ENCODE measurements at regions not wholly inside any gene's neighbourhood (a gene's known extent, or its start where the extent isn't known, plus 50 kb on each side); places are given as distances from the start of the nearest gene placed in this dataset.
"Not testable (repeated sequence)": the region's sequence is repeated elsewhere in the genome, so short reads cannot be mapped to it uniquely, and the experiment has no call there.

DNA sequence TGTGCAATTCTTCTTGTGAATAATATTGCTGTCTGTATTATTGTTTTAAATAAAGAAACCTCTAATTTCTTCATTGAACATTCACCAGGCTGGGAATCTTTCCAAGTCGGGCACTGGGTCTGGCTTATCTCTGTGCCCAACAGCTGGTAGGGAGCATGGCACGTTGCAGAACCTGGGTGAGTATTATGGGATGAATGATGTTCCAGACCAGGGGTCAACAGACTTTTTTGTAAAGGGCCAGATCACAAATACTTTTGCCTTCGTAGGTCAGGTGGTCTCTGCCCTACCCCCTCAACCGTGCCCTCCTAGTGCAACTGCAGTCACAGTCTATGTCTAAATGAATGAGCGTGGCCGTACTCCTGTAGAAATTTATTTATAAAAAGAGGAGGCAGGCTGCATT is 81.6 kb upstream of the FOXQ1 start:
- no peak for DNase-seq

DNA sequence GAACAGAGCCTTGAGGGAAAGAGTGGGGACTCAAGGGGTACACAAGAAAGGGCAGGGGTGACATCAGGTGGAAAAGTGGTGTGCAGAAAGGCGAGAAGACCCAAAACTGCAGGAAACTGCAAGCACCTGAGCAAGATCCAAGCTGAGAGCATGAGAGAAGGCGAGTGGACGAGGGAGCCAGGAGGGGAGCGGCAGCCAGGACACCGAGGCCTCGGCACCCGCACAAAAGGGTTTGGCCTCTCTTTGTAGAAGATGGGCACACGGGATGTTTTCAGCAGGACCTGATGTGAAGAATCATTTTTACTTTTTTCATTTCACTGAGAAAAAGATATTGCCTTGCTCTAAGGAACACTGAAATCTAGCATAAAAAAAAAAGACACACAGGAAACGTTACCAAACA is 82.1 kb upstream of the FOXQ1 start:
- DNase-seq: no peak

DNA sequence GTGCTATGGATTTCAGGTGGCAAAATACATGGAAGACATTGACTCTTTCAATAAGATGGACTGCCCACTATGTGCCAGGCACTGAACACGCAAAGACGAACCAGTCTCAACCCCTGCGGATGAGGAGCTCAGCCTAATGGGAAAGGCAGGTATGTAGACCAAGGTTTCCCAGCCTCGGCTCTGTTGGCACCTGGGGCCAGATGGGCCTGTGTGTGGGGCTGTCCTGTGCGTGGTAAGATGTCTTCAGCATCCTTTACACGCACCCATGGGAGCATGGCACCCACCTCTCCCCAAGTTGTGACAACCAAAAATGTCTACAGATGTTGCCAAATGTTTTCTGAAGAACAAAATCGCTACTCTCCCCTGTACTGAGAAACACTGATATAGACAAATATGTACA is 82.6 kb upstream of the FOXQ1 start:
- DNase-seq: no peak

DNA sequence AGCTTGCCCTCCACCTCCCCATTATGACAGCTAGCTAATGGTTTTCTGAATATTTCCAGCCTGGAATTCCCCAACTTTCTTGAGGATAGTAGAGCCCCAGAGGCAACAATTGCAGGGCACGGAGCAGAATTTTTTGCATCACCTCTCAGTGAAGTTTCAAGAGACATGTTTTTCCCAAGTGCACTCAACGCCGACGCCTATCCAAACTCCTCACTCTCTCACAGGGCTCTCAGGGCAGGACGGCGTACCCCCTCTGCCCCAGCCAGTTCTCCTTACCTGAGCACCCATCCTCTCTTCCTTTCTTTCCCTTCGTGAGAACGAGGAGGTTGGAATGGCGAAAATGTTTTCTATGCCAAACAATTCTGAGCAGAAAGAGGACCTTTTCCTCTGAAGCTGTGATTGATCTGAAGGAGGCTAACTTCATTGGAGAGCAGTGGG is 83.1 kb upstream of the FOXQ1 start:
- no peak for DNase-seq

DNA sequence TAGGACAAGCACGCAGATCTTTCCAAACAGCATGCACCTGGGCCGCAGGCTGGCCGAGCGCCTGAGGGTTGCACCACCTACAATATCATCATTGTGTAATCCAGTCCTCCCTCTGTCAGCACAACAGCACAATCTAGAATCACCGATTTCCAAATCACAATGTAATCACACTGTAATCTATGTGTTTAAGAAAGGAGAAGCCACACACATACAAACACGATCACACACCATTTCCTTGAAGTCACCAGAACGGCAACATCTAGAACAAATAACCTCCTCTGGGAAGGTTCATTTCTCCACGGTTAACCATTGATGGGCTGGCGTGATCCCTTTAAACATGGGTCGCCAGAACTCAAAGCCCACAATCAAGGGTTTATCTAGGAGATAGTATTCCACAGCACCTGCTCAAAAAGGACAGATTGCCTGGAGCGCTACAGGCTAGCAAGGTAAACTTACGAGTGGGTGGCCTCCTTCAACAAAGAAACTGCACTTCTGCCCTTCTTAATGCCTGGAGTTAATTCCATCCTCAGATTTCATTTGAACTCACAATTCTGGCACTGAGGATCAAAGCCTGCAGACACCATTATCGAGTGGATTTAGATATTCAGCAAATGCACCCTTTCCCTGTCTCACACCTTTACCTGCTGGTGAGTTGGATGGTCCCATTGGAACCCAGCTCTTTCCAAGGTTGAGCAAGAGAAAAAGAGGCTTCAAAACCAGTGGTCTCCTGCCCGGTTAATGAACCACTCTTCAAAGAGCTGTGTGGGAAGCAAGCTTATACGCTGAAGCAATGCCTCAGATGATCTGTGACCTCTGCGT is 83.8 kb upstream of the FOXQ1 start:
- DNase-seq: no peak

DNA sequence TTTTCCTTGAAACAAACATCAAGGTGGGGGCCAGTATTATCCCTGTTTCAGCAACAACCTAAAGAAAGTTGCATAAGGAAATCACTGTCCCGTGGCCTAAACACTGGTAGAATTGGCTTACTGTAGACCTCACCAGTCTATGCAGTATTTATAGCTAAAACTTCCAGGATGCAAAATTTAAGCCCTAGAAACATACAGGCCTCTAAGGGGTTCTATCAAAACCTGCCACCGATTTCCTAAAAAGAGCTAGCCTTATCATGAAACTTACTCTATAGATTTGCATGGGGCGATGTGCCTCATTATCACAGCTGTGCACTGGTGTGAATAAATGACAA is 84.3 kb upstream of the FOXQ1 start:
- no peak for DNase-seq

DNA sequence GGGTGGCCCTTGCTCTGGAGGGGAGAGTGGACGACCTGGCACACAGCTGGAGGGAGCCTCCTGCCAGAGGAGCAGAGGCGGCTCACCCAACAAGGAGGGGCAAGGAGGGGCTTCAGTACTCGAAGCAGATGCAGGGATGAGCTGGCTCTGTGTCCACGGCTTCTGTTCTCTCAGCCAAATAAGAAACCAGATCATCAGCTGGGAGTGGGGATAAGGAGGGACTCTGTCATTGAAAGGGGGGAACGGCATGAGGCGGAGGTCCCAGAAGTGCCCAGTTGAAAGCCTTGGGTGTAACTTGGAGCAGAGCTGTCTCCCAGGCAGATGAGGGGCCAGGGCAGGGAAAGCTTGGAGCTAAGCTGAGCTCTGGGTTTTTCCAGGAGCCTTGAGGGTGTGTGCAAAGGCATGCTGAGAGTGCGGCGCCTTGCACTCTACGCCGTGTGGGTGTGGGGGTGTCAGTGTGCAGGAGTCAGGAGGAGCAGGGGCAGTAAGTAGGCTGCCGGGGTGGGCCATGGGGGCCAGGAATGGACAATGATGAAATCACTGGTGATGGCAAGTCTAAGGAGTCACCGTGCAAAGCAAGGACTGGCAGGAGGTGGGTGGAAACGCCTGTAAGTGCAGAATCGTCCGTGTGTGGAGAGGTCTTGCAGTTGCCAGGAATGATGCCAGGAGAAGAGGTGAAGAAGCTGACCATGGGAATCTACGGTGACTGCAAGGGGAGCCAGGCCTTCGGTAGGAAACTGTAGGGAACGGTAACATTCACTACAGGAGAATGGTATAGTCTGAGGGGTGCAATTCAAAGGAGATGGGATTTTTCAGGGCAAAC is 85.4 kb upstream of the FOXQ1 start:
- DNase-seq: no peak

DNA sequence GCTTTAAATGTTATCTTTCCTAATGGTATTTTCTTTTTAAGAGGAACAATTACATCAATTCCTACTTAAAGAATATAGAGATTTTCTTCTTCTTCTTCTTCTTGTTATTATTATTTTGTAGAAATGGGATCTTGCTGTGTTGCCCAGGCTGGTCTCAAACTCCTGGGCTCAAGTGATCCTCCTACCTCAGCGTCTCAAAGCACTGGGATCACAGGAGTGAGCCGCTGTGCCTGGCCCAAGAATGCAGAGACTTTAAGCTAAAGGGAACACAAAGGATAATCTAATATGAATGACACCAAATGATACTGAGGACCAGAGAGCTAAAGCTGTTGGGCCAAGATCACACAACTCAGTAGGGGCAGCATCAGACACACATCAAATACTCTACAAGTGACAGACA is 87.4 kb upstream of the FOXQ1 start:
- no peak for DNase-seq

DNA sequence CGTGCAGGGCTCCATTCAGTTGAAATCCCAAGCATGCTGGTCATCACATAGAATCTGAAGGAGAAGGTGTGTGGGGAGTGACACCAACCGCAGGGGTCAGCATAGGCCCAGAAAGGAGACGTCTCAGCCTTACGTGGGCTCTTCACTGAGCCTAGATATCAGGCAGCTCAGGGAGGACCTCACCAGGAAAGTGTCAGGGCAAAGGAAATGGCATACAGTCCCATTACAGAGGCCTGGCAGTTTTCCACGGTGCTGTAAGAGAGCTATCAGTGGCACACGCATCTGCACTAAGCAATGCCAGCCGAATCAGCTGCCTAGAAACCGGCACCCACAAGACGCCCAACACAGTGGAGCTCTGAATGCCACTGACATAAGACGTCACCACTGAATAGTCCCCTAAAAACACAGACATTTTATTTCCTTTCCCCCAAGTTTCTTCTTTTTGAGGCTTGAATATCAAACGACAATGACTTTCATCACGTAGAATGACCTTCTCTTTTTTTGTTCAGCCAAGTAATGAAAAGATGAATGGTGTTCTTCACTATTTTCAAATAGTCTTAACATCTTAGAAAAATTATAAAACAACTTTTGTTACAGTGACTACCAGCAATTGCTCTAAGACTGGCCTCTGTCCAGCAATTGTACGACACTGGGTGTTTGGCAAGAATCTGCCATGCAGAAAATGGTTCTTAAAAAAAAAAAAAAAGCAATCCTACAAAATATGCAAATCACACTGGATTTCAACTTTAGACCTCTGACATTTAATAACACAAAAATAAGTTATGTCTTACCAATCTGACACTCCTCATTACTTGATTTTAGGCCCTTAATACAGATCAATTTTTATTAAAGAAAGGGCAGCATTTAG is 88.9 kb upstream of the FOXQ1 start:
- no peak for DNase-seq

DNA sequence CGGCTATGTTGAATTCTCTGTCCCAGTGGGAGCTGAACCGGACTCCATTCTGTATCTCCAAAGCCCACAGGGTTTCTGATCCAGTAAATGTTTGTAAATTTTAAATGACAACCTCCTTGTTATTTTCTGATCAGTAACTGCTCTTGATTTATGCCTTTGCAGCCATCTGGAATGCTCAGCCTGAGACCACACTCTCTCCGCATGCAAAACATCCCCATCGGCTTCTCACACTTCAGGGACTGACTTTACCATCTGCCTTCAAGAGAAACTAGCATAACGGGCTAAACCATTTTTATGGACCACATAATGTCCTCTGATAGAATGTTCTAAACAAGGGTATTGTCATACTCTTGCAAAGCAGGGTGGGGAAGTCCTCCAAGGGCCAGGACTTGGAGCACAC is 94.5 kb upstream of the FOXQ1 start:
- no peak for DNase-seq

DNA sequence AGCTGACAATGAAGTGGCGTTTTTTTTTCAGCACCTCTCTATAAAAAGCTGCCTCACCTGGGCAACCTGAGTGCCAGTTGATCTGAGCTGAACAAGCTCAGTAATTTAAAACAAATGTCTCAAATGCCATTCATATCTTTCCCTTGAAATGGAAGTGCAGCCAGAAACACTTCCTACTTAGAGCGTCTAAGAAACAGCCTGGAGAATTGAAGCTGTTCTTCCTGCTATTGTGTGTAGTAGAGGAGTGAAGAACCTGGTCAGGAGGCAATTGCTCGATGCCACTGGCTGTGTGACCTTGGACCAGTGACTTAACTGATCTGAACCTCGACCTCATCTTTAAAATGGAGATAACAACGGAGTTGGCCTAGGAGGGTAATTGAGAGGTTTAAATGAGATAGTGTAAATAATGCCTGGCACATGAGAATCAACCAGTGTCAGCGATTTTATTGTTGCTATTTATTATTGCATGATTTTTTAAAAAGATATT is 95.4 kb upstream of the FOXQ1 start:
- DNase-seq: no peak

DNA sequence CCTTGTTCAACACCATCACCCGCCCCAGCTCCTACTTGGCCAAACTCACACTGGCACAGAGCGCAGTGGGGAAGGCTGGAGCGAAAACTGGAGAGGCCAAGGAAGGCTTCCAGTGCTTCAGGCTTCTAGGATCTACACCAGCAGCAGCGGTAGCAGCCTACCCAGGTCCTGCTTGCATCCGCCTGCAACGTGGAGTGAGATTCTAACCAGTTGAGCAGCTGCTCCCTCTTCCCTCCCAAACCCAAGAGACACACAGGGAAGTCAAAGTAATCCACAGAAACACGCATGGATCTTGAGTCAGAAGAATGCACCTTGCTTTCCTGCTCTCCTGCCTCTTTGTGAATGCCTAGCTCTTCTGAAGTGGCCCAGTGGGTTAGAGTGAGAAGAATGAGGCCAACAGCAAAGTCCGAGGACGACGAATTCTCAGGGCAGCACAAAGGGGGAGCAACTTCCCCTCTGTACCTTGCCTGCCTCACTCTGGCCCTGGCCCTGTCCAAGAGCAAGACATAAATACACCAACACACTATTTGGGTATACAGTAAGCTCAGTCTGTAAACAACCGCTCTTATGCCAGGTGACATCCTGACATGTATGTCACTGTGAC is 95.9 kb upstream of the FOXQ1 start:
- no peak for DNase-seq

DNA sequence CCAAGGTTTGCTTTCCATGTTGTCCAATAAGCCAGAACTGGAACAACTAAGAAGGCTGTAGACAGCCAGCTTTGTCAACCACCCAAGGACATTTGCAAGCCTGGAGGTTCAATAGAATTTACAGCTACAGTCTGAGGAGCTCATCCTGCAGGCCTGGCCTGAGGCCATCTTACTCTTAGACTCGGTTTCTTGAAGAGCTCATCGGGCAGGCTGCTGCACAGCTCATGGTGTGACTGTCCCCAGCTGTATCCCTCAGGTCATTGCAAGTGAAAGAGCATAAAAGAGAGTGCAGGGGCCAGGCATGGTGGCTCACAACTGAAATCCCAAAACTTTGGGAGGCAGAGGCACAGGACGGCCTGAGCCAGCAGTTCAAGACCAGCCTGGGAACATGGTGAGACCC is 96.9 kb upstream of the FOXQ1 start:
- no peak for DNase-seq

DNA sequence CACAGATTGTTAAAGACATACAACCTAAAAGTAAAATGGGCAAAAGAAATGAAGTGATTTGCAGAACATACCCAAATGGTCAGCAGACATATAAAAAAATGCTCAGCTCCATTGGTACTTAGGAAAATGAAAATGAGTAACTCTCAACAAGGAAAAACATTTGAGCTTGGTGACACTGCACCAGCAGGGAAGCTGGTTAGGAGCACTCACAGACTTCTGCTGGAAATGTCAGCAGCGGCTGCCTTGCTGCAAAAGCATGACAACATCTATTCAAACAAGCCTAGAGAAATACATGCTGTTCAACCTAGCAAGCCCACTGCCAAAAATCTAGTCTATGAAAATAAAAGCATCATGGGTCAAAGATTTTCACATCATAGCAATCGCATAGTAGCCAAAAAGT is 99.0 kb upstream of the FOXQ1 start:
- DNase-seq: no peak

DNA sequence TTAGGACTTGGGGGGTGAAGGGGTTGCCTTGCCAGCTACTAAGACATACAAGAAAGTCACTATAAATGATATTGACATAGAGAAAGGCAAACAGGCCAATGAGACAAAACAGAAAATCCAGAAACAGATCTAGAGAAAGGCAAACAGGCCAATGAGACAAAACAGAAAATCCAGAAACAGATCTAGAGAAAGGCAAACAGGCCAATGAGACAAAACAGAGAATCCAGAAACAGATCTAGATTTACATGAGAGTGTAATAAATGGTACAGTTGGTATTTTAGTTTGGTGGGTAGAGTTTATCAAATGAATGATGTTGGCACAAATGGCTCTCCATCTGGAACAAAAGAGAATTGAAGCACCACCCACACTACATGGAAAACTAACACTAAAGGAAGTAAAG is 99.8 kb upstream of the FOXQ1 start:
- DNase-seq: not testable (repeated sequence)

DNA sequence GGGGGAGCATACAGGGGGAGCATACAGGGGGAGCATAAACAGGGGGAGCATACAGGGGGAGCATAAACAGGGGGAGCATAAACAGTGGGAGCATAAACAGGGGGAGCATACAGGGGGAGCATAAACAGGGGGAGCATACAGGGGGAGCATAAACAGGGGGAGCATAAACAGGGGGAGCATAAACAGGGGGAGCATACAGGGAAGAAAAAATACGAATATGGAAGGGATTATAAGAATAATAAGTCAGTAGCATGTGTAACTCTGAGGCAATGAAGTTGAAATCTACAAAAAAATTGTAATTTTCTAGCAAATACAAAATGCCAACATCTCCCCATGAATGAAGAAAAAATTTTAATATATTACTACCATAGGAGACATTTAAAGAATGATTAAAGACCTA is 101.3 kb upstream of the FOXQ1 start:
- DNase-seq: not testable (repeated sequence)

DNA sequence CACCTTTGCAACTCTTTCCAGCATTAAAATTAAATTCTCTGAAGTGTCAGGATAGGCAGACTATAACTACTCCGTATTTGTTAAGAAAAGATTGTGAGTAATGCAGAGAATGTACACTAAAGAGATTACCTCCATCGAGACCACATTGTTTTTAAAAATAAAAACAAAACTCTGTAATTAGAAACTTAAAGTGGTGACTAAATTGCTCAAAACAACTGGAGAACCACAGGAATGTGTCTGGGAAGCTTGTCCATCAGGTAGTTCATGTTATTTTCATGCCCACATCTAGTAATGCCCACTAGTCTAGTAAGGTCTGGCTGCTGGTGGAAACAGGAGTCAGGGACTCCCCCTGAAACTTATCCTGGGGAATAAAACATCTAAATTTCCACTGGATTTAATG is 103.0 kb upstream of the FOXQ1 start:
- DNase-seq: no peak

DNA sequence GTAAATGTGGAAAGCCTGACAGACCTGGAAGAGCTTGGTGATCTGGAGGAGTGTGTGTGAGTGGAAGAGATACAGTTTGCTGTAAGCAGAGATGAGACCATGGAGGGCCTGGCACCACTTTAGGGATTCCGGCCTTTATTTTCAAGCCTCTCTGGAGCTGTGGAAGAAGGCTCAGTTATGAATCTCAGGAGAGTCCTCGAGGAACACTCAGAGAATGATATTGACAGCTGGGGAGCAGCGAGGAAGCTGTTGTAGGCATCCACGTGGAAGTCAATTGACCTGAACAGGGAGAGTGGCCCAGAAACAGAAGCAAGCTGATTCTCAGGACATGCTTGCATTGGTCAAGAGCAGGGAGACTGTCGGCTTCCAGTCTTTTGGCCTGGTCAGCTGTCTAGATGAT is 108.4 kb upstream of the FOXQ1 start:
- DNase-seq: no peak

DNA sequence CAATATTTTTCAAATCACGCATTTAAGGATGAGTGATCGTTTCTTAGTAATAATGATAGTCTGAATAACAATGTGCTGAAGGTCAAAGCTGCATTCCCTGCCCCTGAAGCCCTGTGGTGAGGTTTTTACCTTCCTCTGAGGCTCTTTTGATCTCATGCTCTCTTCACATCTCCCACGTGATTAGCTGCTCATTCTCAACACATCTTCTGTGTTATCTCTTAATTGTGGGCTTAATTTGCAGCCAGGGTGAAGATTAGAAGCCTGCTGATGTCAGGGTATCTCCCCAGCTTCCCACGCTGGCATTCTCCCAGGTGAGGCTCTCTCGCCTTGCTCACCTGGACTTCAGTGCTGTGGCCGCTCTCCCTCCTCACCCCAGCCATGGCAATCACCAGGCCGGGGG is 109.7 kb upstream of the FOXQ1 start:
- no peak for DNase-seq

DNA sequence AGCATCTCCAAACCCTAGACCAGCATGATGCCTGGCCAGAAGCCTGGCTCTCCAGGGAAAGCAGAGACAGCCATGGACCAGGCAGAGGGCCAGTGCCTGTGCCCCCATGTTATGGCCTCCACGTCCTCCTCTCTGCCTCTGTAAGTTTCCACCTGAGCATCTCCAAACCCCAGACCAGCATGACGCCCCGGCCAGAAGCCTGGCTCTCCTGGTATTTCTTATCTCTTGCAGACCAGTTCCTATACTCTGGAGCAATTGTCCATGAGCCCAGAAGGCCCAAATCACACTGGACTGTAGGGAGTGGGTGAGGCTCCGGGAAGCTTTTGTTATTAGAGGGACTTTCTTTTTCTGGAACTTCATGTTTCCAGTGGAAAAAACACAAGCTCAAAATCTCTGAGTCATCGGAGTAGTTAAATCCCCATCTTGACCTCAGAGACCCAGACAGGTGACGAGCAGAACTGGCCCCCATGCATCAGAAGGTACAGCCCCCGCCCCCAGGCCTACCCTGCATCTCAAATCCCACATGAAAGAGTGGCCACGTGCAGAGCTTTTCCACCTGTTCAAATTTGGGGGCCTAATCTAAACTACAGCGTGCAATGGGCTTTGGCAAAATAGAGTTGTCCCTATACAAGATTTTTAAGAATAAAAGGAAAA is 110.2 kb upstream of the FOXQ1 start:
- peak in 1 of 2 donors; percentile 10 for DNase-seq

DNA sequence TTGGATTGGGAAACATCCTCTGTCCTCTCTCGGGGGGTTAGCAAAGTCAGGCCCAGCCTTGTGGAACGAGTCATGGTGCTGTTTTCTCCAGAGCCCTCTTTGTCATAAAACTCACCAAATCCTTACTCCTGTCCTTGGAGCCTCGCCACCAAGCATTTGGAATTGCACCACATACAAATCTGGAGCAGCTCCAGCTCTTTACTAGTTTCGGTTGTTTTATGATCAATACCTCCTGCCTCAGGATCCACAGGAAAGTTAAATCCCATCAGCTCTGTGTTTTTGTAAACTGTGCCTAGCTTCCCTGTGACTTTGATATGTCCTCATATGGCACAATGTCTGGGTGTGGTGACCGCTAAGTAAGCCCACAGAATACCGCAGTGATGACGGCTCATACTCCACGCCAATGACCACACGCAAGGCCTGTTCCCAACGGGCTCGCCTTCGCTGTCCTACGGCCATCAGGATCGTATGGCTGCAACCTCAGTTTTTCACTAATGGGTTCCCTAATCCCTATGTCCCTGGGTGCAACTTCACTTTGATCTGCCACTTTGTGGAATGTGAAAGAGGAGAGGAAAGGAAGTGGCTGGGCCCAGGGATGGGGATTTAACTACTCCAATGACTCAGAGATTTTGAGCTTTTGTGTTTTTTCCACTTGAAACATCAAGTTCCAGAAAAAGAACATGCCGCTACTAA is 111.3 kb upstream of the FOXQ1 start:
- DNase-seq: no peak

DNA sequence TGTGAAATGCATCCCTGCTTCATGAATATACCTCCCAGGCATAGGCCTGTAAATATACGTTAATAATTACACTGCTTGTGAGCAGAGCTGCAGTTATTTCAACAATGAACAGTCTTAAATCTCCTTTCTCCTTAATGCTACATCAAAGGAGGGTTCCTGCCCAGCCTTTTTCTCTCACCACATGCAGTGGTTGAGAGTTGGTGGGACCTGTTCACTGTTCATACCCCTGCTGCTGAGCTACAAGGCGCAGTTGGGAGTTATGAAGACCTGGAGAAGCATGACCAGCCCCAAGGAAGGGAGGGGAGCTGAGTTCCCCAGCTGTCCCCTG is 111.9 kb upstream of the FOXQ1 start:
- no peak for DNase-seq
